ENCODE measurements at regions not wholly inside any gene's neighbourhood (a gene's known extent, or its start where the extent isn't known, plus 50 kb on each side); places are given as distances from the start of the nearest gene placed in this dataset.

DNA sequence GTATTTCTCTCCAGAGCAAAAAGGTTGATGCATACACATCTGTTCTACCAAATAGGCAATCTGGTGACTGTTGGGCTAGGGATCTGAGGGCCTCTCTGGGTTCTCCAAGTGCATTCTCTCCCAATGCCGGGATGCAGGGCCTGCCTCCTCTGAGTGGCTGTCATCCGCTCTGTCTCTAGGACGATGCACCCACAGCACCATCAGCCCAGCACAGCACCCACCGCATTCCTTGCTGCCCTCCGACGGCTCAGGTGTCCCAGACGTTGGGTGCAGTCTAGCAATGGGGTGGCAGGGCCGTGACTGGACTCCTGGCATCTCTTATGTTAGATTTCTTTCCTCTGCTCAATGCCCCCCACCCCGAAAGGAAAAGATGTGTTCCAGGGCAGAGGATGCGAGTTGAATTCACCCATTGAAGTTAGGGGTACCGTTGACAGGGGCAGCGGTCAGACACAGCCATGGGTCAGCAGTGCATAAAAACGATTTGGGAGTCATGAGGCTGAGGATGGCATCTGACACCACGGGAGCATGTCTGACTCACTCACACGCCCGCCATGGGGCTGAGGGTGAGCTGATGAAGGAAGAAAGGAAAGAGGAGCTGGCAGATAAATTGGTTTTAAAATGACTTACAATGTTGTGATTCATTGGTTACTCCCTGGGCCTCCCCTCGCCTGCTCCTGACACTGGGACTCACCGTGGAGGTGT, 93.2 kb upstream of the C14orf180 start:
- Mint-ChIP-seq H3K36me3 (ENCODE audit: low read depth) (no peaks in the 10 kb centered on the region), H3K27me3 (ENCODE audit: low read depth, poor library complexity) (peaks cover 9% of the 10 kb centered on the region), H3K4me3 (no peak overlapping the region), H3K27ac (no peak overlapping the region), H3K9me3 (peaks cover 28% of the 10 kb centered on the region), H3K4me1 (no peaks in the 10 kb centered on the region)
- no peak for DNase-seq
- TF ChIP-seq, protein P1, sequence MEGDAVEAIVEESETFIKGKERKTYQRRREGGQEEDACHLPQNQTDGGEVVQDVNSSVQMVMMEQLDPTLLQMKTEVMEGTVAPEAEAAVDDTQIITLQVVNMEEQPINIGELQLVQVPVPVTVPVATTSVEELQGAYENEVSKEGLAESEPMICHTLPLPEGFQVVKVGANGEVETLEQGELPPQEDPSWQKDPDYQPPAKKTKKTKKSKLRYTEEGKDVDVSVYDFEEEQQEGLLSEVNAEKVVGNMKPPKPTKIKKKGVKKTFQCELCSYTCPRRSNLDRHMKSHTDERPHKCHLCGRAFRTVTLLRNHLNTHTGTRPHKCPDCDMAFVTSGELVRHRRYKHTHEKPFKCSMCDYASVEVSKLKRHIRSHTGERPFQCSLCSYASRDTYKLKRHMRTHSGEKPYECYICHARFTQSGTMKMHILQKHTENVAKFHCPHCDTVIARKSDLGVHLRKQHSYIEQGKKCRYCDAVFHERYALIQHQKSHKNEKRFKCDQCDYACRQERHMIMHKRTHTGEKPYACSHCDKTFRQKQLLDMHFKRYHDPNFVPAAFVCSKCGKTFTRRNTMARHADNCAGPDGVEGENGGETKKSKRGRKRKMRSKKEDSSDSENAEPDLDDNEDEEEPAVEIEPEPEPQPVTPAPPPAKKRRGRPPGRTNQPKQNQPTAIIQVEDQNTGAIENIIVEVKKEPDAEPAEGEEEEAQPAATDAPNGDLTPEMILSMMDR (IDR thresholded peaks at IDR 0.05) = no peak

DNA sequence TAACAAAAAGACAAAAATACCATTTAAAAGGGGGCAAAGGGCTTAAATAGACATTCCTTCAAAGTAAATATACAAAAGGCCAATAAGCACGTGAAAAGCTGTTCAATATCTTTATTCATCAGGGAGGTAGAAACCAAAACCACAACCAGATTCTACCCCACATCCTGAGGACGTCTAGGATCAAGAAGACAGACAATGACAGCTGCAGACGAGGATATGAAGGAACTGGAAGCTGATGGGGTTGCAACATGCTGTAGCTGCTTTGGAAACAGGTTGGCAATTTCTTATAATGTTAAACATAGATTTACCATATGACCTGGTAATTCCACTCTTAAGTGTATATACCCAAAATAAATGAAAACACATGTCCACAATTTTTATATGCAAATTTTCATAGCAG, 85.1 kb upstream of the C14orf180 start:
- Mint-ChIP-seq H3K27ac (no peak overlapping the region), H3K36me3 (ENCODE audit: low read depth) (no peaks in the 10 kb centered on the region), H3K4me1 (no peaks in the 10 kb centered on the region), H3K4me3 (no peak overlapping the region), H3K27me3 (ENCODE audit: low read depth, poor library complexity) (peaks cover 19% of the 10 kb centered on the region), H3K9me3 (peaks cover 36% of the 10 kb centered on the region)
- DNase-seq = no peak
- TF ChIP-seq, protein P1 (IDR thresholded peaks at IDR 0.05) = no peak

GRCh38 chr14:104496095-104496494, 83.5 kb upstream of the C14orf180 start:
- no peak for DNase-seq
- peaks cover 22% of the 10 kb centered on the region for H3K27me3 Mint-ChIP-seq (ENCODE audit: low read depth, poor library complexity)
- H3K36me3 Mint-ChIP-seq (ENCODE audit: low read depth) = no peaks in the 10 kb centered on the region
- no peak overlapping the region for H3K27ac Mint-ChIP-seq
- H3K4me1 Mint-ChIP-seq = no peaks in the 10 kb centered on the region
- H3K9me3 Mint-ChIP-seq = peaks cover 36% of the 10 kb centered on the region
- H3K4me3 Mint-ChIP-seq = no peak overlapping the region
- TF ChIP-seq, protein P1 (IDR thresholded peaks at IDR 0.05) = no peak

GRCh38 chr14:104499784-104500760, 79.5 kb upstream of the C14orf180 start:
- H3K9me3 Mint-ChIP-seq = peaks cover 49% of the 10 kb centered on the region
- peaks cover 31% of the 10 kb centered on the region for H3K27me3 Mint-ChIP-seq (ENCODE audit: low read depth, poor library complexity)
- TF ChIP-seq, protein P1 (IDR thresholded peaks at IDR 0.05) = no peak
- no peak for DNase-seq
- H3K27ac Mint-ChIP-seq = no peak overlapping the region
- no peaks in the 10 kb centered on the region for H3K36me3 Mint-ChIP-seq (ENCODE audit: low read depth)
- no peak overlapping the region for H3K4me3 Mint-ChIP-seq
- no peaks in the 10 kb centered on the region for H3K4me1 Mint-ChIP-seq

DNA sequence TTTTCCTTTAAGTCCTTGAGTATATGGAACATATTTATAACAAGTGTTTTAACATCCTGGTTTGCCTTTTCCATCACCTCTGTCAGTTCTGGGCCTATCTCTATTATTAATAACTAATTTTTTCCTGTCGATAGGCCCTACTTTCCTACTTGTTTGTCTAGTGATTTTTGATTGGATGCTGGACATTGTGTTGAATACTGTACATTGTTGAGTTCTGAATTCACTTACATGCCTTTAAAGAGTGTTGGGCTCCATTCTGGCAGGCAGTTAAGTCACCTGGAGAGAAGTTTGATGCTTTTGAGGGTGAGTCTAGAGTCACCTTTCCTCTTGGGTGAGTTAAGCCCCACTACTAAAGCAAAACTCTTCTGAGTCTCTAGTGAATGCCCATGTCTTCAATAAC, 77.5 kb upstream of the C14orf180 start:
- TF ChIP-seq, protein P1 (IDR thresholded peaks at IDR 0.05) = no peak
- Mint-ChIP-seq H3K36me3 (ENCODE audit: low read depth) (no peaks in the 10 kb centered on the region), H3K9me3 (peaks cover 32% of the 10 kb centered on the region), H3K27ac (no peak overlapping the region), H3K4me1 (no peaks in the 10 kb centered on the region), H3K4me3 (no peak overlapping the region), H3K27me3 (ENCODE audit: low read depth, poor library complexity) (peaks cover 34% of the 10 kb centered on the region)
- no peak for DNase-seq
